Erythroblast (primary cell): ENCODE measurements at regions not wholly inside any gene's neighbourhood (a gene's known extent, or its start where the extent isn't known, plus 50 kb on each side); places are given as distances from the start of the nearest gene placed in this dataset.

Experiments used
- GATA1 ChIP-seq: IDR thresholded peaks from 2 replicates; pipeline ENCODE4 v1.6.1; 2011; ENCODE audit warnings: low read depth, mild to moderate bottlenecking, control low read depth, low read length, moderate library complexity
- POLR2A ChIP-seq: IDR thresholded peaks from 2 replicates; pipeline ENCODE4 v1.6.1; 2011; ENCODE audit warnings: mild to moderate bottlenecking, low read length

GRCh38 chr4:79788884-79789283, 284.1 kb downstream of the ANTXR2 start:
- TF ChIP-seq POLR2A (no peak), GATA1 (no peak)
